HG03432 (cell line): ENCODE measurements at regions not wholly inside any gene's neighbourhood (a gene's known extent, or its start where the extent isn't known, plus 50 kb on each side); places are given as distances from the start of the nearest gene placed in this dataset.
A peak's percentile ranks its signal among the peaks of the same experiment; 100 is the strongest.

ENCODE experiments used
- ATAC-seq: cut with Tn5 transposase; IDR thresholded peaks from one replicate; pipeline ENCODE4 v1.9.1; 2021; ENCODE audit warnings: mild to moderate bottlenecking, moderate library complexity; ENCODE audit not compliant: unreplicated experiment

DNA sequence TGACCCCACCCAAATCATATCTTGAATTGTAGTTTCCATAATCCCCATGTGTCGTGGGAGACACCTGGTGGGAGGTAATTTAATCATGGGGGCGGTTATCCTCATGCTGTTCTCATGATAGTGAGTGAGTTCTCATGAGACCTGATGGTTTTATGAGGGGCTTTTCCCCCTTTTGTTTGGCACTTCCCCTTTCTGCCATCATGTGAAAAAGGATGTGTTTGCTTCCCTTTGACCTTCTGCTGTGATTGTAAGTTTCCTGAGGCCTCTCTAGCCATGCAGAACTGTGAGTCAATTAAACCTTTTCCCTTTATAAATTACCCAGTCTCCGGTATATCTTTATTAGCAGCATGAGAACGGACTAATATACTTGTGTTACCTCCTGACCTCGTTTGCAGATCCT lies 156.6 kb upstream of the MTNR1B start:
- ATAC-seq = no peak

DNA sequence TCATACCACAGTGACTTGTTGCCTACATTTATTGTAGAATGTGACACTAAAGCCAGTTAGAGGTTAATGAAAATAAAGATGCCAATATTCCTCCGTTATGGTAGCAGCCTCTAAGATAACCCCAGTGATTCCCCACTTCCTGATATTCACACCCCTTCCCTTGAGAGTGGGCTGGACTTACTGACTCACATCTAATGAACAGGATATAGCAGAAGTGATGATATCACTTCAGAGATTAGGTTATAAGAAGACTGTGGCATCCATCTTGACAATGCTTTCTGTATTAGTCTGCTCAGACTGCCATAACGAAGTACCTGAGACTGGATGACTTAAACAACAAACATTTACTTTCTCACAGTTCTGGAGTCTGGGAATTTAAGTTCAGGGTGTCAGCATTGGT lies 149.6 kb upstream of the MTNR1B start:
- ATAC-seq = no peak

DNA sequence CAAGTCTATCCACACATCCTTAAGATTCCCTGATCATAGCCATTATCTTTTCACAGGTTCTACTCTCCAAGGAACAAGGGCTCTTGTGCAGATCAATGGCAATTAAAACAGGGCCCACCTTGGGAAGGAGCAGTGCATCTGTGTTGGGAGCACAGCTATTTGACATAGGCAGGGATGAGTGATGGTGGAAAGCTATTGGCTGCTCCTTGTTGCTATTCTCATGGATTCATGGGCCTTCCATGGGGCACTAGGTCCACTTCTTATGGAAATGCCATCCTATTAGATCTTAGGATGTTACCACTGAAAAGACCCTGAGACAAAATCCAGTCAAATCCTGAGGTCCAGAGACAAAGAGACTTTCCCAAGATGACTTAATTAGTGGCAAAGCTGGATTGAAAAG lies 148.6 kb upstream of the MTNR1B start:
- ATAC-seq = no peak

DNA sequence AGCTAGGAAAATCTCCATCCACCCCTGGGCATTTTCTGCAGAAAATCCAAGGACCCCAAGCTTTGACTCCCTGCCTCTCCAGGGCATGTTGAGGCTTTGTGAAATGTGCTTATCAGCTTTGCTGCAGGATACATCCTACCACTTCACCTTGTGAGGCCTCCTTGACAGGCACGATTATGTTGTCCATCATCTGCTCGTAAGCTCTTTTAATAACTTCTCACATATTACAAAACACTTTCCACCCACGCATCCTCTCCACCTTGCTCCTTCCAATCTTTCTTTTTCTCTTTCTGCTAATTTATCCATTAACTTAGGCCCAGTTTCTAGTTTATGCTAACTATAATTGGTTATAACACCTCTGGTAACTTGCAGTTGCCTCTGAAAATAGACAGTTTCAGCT lies 147.0 kb upstream of the MTNR1B start:
- ATAC-seq = no peak

DNA sequence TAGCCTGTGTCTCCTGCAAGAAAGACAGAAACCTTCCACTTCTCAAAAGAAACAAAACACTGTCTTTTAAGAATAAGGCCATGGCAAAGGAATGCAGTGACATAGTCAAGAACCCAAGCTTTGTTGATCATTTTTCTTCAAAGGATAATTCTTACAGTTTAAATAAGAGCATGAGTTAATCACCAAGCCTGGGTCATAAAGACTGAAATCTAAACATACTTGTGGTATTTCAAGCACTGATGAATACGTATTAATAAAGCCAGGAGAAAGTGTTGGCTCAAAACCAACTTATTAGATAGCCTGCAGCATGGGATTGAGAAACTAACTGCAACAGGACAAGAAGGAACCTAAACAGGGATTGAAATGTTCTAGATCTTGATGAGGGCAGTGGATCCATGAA lies 143.3 kb upstream of the MTNR1B start:
- ATAC-seq = no peak

DNA sequence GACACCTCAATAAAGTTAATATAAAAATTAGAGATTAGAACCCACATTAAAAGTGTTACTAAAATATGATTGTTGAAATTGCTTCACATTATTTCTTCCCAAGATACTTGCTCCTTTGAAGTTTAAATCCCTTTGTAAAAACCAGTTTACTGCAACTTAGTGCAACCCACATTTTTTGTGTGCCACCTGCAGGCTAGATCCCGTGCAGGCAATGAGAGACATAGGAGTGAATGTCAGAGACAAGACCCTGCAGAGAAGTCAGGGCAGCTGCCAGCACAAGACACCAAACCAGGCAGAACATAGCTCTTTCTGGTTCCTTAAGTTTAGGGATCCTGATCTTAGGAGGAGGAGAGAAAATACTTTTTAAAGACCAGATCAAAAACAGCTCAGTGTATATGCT lies 142.8 kb upstream of the MTNR1B start:
- ATAC-seq = no peak

DNA sequence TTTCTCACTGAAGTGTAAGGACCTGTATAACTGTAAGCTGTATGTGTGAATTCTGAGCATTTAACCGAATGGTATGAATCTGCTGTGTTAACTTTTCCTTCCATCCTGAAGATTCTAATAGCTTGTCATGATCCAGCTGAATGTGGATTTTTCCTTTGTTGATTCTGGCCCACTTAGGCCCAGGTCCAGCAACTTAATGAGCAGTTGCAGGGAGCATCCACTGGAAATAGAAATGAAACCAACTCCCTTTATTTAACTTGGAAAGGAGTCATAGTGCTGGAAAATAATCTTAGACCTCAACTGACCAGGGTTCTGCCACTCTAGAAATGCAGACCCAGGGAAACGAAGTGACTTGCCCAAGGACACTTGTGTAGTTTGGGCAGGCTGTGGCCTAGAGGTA lies 142.3 kb upstream of the MTNR1B start:
- no peak for ATAC-seq

DNA sequence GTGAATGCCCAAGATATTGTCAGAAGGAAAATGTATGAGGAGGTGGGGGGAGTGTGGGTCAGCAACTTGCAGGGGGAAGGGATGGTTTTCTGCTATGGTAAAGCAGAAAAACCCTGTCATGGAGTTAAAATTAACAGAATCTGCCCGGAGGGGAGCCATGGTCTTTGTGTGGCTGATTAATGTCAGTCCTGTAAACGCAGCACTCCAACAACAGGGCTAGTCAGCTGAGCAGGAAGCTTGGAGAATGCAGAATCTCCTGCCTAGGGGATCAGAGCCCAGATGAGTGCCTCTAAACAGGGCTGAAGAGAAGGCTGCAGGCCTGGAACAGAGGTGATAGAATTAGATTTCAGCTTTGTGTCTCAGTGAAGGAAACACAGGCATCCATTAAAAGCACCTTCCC lies 140.9 kb upstream of the MTNR1B start:
- no peak for ATAC-seq

DNA sequence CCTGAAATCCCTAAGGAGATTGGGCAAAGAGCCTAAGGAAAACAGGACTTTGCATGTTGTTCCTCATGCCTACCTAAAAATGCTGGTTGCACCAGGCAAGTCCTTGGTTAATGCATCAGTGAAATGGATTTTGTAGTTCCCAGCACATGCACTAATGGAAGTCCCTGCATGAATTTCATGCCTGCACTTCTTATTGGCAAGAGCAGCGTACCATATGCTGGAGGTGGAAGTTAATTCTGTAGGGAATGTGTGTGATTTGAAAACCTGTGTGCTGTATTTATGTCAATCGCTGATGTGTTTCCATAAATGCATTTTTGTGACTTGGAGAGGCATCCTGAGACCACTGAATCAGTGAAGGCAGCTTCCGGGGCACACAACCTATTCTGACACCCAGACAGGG lies 140.3 kb upstream of the MTNR1B start:
- no peak for ATAC-seq

DNA sequence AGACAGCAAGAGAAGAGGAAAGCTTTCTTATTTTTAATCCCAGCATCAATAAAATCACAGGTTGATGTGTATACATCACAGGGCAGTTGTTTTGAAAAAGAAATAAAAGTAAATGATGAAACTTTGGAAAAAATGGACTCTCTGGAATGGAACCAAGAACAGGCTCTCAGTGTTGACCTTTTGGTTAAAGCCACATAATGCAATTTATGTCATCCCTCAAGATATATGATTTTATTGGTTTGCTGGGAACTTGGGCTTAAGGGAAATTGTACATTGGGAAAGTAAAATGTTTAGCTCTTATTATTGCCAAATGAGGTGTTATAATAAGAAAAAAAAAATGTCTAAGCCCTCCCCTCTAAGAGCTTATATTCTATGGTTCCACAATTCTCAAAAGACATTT lies 139.8 kb upstream of the MTNR1B start:
- no peak for ATAC-seq

DNA sequence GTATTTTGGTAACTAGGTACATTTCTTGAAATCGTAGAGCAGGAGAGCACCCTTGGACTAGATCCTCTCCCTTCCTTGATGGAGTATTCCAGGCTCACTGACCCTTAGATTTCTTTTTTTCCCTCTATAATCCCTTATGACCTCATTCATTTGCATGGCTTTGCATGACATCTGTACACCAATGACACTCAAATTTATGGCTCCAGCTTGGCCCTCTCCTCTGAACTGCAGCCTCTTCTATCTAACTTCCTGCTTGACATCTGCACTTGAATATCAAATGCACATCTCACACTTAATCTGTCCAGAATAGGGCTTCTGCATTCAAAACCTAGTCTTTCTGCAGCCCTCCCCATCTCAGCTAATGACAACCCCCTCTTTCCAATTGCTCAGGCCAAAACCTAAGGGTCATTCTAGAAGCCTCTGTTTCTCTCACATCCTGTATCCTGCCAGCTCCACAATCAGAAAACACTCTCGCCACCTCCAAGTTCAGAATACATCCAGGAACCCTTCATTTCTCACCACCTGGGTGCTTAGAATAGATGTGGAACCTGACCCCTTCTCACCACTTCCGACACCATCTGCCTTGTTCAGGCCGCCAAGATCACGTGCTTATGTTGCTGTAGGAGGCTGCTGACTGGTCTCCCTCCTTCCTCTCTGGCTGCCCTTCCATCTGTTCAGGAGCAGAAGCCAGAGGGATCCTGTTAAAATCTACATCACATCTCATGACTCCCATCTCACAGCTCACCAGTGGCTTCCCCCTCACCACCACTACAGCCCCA lies 138.9 kb upstream of the MTNR1B start:
- peak; percentile 88 for ATAC-seq

DNA sequence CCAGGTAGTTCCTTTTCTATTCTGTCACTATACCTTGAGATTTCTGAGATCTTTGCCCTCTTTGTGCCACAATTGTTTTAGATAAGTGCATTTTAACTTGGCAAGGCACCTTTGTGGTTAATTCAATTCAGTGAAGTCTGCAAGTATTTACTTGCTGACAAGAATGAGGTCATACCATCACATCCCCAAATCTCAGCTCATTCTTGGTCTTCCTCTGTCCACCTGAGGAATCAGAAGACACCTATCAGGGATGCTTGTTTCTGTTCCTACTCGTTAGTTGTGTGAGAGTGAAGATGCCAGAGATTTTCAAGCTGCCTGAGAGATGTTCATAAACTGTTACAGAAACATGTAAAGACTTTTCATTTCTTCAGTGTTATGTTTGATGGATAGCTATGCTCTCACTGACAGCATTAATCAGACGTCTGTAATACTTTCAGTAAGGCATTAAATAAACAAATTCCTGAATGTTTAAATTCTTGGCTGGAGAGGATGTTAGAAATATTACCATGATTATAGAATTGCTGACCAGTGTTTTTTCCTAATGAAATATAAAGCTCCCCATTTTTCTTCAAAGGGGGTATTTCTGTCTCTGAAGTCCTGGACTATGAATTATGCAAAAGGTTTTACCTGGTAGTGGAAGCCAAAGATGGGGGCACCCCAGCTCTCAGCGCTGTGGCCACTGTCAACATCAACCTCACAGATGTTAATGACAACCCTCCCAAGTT lies 135.0 kb upstream of the MTNR1B start:
- ATAC-seq = no peak

DNA sequence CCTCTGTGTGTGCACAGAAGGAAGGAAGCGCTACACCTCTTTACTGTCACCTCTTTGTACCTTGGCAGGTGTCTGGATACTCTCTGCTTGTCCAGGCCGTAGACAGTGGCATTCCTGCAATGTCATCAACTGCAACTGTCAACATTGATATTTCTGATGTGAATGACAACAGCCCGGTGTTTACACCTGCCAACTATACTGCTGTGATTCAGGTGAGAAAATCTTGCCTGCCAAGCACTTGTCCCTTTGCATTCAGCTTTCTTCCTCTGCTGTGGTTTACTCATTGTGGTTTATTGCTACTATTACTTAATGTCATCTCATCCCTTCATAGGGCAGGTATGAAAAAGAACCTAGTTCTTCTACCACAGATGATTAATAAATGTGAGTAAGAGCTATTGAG lies 131.9 kb upstream of the MTNR1B start:
- no peak for ATAC-seq

DNA sequence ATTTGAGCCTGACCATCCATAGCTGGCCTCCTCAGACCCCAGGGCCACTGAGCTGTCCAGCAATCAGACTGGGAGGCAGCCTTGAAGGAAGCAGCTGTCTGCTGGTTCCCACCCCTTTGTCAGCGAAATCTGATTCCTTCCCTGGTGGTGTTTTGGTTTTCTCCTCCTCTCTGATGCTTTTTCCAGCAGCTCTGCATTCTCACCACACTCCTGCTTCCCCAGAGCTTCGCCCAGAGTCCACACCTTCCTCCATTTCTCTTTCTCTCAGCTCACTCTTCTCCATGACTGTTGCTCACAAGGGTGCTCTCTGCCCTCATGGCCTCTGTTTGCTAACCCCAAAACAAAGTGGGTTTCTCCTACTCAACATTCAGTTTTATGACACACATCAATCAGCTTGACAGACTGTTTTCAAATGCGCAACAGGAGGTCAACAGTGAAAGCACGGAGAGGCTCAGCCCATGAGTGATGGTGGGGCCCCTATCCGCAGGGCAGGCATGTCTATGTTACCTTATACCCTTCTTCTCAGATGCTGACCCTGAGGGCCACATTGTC lies 130.6 kb upstream of the MTNR1B start:
- no peak for ATAC-seq

DNA sequence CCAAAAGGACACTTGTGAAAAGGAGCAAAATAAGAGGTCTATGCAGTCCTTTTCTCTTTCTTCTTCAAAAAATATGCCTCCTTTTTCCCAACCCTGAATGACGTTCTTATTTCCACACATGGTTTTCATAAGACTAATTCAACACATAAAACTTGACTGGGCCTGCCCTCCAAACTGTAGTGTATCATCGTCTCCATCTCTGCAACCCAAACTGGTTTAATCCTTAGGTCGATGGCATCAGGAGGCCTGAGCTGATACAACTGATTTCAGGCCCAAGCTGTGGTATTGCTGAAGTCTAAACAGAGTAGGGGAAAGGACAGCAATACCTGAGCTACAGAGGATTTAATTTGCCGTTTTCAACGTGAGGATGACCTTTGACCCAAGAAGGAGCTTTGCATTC lies 130.0 kb upstream of the MTNR1B start:
- no peak for ATAC-seq

DNA sequence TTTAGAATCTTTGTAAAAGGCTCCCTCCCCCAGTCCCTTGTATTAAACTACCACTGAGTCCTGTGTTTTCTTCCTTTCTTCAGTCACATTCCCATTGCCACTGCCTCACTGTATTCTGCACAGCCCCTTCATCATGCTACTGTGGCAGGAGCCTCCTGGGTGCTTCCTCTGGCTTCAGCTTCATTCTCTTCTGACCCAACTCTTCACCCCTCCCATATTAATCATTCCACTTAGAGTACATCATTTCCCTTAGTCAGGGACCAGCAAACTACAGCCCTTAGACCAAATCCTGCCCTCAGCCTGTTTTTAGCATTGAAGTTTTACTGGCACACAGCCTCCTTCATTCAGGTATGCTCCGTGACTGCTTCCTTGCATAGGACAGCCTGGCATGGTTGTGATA lies 127.7 kb upstream of the MTNR1B start:
- no peak for ATAC-seq

DNA sequence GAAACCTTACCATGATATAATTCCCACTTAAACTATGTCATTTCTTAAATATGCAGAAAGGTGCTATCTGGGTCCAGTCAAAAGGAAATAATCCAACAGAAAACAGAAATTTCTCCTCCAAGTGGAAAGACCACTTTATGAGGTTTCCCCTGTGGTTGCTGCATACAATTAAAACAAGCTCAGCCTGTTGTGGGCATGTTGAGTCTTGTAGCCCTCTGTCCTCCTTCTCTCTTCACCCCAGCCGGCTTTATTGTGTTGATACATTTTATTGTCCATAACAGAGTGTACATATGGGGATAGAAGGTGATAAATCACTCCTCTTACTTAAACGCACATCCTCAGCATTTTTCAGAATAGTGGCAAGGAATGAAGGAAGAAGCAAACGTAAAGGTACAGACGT lies 126.0 kb upstream of the MTNR1B start:
- ATAC-seq = no peak

DNA sequence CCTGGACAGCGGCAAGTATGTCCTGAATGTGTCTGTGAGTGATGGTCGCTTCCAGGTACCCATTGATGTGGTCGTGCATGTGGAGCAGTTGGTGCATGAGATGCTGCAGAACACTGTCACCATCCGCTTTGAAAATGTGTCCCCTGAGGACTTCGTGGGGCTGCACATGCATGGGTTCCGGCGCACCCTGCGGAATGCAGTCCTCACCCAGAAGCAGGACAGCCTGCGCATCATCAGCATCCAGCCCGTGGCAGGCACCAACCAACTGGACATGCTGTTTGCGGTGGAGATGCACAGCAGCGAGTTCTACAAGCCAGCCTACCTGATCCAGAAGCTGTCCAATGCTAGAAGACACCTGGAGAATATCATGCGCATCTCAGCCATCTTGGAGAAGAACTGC lies 125.3 kb upstream of the MTNR1B start:
- ATAC-seq = no peak

DNA sequence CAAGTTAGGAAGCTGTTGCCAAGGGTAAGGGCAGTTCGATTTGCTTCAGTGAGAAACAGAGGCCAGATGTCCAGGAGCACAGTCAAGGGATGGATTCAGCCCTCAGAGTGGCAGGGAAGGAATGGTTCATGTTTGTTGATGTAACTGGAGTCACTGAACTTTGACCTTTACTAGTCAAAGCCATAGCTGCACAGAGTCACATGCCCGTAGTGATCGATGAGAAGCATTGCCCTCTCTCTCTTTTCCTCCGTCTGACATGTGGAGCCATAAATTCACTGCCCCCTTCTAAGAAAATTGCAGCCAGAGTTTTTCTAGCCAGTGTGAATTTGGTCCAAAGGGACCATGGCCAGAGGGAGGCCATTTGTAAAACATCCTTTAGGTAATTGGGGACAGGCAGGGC lies 124.1 kb upstream of the MTNR1B start:
- no peak for ATAC-seq

DNA sequence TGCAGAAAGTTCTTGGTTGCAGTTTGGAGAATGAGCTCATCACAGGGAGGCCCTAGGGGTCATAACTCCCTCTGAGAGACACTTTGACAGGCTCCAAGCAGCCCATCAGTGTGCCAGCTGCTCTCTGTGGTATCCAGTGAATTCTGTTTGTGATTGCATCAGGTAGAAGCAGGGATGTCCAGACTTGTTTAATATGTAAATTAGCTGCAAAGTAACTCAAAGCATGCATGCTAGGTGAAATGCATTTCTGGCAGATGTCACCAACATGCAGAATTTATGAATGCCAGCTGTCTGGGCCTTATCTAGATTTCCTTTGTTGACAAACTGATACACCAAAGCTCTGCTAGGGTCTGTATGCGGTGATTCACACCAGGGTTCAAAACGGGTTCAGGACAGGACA lies 123.6 kb upstream of the MTNR1B start:
- ATAC-seq = no peak

DNA sequence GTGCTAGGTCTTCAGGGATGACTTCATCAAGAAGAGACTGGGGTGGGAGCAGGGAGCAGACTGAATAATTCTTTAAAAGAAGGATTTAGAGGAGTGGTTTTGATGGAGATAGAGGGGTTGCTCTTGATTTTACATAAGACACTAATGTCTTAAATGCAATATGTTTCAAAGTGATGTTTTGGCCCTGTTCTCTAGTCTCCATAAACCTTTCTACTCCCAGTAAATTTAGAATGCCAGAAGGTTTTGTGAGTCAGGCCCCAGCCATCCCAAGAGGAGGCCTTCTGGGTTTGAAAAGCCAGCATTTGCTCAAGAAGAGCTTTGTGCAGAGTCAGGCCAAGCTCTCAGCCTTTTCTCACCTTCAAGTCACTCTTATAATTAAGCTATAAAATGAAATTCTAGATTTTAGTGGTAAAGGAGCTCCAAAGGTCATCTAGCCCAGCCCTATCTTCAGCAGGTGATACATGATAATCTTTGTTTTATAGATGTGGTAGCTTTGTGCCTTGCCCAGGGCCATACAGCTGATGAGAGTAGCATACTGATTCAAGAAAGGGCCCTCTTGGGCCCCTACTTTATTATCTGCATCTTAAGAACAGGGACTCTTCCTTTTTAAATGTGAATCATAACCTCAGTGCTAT lies 122.8 kb upstream of the MTNR1B start:
- ATAC-seq = no peak

DNA sequence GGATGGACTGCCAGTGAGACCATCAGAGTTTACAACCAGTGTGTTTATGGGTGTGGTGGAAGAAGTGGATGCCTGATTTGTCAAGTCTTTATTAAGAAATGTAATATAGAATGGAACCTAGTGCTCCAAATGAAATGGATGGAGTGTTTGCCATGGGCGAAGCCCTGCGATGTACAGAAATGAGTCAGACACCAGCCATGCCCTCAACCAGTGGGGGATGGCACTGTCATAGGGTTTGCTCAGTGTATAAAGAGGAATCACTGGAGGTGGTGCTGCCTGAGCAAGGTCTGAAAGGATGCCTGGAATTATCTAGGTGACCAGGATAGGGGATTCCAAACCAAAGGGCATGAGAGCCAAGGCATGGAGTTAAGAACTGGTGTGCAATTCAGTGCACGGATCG lies 120.9 kb upstream of the MTNR1B start:
- ATAC-seq = no peak
